ENCODE measurements at regions not wholly inside any gene's neighbourhood (a gene's known extent, or its start where the extent isn't known, plus 50 kb on each side); places are given as distances from the start of the nearest gene placed in this dataset.

- TF ChIP-seq CTCF (IDR thresholded peaks at IDR 0.05) (no peak), TCF7L2 (IDR thresholded peaks at IDR 0.05; ENCODE audit: low read depth, low read length) (no peak)
These were observed 272.2 kb downstream of the PLK2 start for GRCh38 chr5:58187432-58188261.

All from Panc1 (cell line).